ENCODE measurements at regions not wholly inside any gene's neighbourhood (a gene's known extent, or its start where the extent isn't known, plus 50 kb on each side); places are given as distances from the start of the nearest gene placed in this dataset.

- H2BK5ac ChIP-seq (ENCODE audit: low read depth, low read length): no peak overlapping the region
- 86% methylated on average over 1 of the region's 1 CpG; no CpG with 5 or more reads in 1 of the 2 experiments for WGBS, 2 experiments (ENCODE audit: extremely low coverage in 1 of 2, insufficient coverage in 1 of 2, insufficient read length in 1 of 2, insufficient replicate concordance in 2 of 2, low coverage in 1 of 2, low lambda C conversion rate in 2 of 2, missing lambda C conversion rate in 1 of 2)
- no peak overlapping the region for H2BK20ac ChIP-seq (ENCODE audit: low read length)
- H3K9ac ChIP-seq (replicated peaks in 1 of 4; ENCODE audit: extremely low read depth in 1 of 4, low read depth in 3 of 4, low read length in 3 of 4): no peak overlapping the region
- H4K91ac ChIP-seq (replicated peaks; ENCODE audit: insufficient read length, low read length): no peak overlapping the region
- no peaks in the 10 kb centered on the region for H3K23me2 ChIP-seq (ENCODE audit: low read depth, low read length)
- no peaks in the 10 kb centered on the region; a peak in 1 of 7 replicates for H3K4me1 ChIP-seq (replicated peaks in 1 of 4; ENCODE audit: control insufficient read depth in 3 of 4, insufficient read depth in 4 of 4, low read length in 3 of 4)
- no peak overlapping the region for H2BK15ac ChIP-seq (ENCODE audit: low read length)
- DNase-seq (ENCODE audit: low read depth in 1 of 2, low spot score in 2 of 2) (no peak), FAIRE-seq (no peak)
- no peaks in the 10 kb centered on the region for H3K79me1 ChIP-seq (ENCODE audit: low read depth, low read length)
- no peak overlapping the region for H4K8ac ChIP-seq (ENCODE audit: extremely low read depth, insufficient read depth, low read length)
- no peak overlapping the region for H3K4ac ChIP-seq (replicated peaks; ENCODE audit: insufficient read length, low read depth, low read length)
- no peak overlapping the region for H3K18ac ChIP-seq (ENCODE audit: extremely low read depth, low read length)
- no peaks in the 10 kb centered on the region for H3K27me3 ChIP-seq (replicated peaks in 1 of 4; ENCODE audit: control insufficient read depth in 3 of 4, extremely low read depth in 1 of 4, insufficient read depth in 3 of 4, low read length in 3 of 4)
- no peak overlapping the region for H3K4me2 ChIP-seq (ENCODE audit: insufficient read depth in 1 of 2, low read depth in 2 of 2, low read length in 2 of 2)
- no peak for TF ChIP-seq KDM1A (IDR thresholded peaks at IDR 0.05; ENCODE audit: borderline replicate concordance, low read length)
- no peak for TF ChIP-seq E2F6 (IDR thresholded peaks at IDR 0.05)
- TF ChIP-seq PHF8 (conservative IDR thresholded peaks at IDR 0.05; ENCODE audit: low read depth, low read length): no peak
- TF ChIP-seq RBBP5 (IDR thresholded peaks at IDR 0.05; ENCODE audit: borderline replicate concordance, low read depth, low read length): no peak
- no peak for TF ChIP-seq RFX5 (IDR thresholded peaks at IDR 0.05; ENCODE audit: borderline replicate concordance, low read depth, low read length)
- no peak for TF ChIP-seq BACH1 (IDR thresholded peaks at IDR 0.05; ENCODE audit: low read length)
- POLR2A ChIA-PET (ENCODE audit: partially characterized antibody): no interaction called here
- no peak overlapping the region for H2BK12ac ChIP-seq (ENCODE audit: low read depth, low read length)
- H2AK5ac ChIP-seq (ENCODE audit: low read depth, low read length): no peak overlapping the region
- no peaks in the 10 kb centered on the region for H3K36me3 ChIP-seq (ENCODE audit: control insufficient read depth in 2 of 4, insufficient read depth in 4 of 4, low read length in 3 of 4)
- no peak overlapping the region for H3K14ac ChIP-seq (ENCODE audit: insufficient read length)
- no peaks in the 10 kb centered on the region for H3K9me3 ChIP-seq (ENCODE audit: insufficient read depth in 2 of 2, low read depth in 1 of 2, low read length in 1 of 2)
- H3K27ac ChIP-seq (ENCODE audit: low read depth, low read length): no peak overlapping the region
- H3K4me3 ChIP-seq (ENCODE audit: extremely low read depth in 1 of 4, insufficient read depth in 2 of 4, low read depth in 3 of 4, low read length in 4 of 4): no peak overlapping the region
- H3K79me2 ChIP-seq (ENCODE audit: control insufficient read depth in 1 of 2, insufficient read depth in 2 of 2, low read length in 2 of 2): no peaks in the 10 kb centered on the region
- no peaks in the 10 kb centered on the region for H4K20me1 ChIP-seq (replicated peaks in 1 of 2; ENCODE audit: control insufficient read depth in 1 of 2, insufficient read depth in 2 of 2, low read length in 2 of 2)
- no peak overlapping the region for H3K23ac ChIP-seq (ENCODE audit: insufficient read length)
- H4K5ac ChIP-seq (ENCODE audit: insufficient read length, low read depth, low read length): no peak overlapping the region
- H2AFZ ChIP-seq (ENCODE audit: low read length): no peak overlapping the region
- H2BK120ac ChIP-seq (replicated peaks; ENCODE audit: low read depth, low read length): no peak overlapping the region
- no peak overlapping the region for H3K56ac ChIP-seq (replicated peaks; ENCODE audit: insufficient read length, low read depth, low read length)
- CTCF ChIA-PET (ENCODE audit: partially characterized antibody): no interaction called here
Observed at GRCh38 chr4:124867536-124867935, 155.0 kb upstream of the ANKRD50 start.

Measured in H1 (cell line).